Neuronal stem cell (in vitro differentiated cells): ENCODE measurements at regions not wholly inside any gene's neighbourhood (a gene's known extent, or its start where the extent isn't known, plus 50 kb on each side); places are given as distances from the start of the nearest gene placed in this dataset.

Experiments
- DNase-seq: peaks from one replicate; pipeline ENCODE4 v3.0.0-alpha.2; 2013; ENCODE audit warnings: low spot score
- H2AFZ ChIP-seq: one replicate; pipeline ENCODE4 v1.6.1; 2013; ENCODE audit warnings: mild to moderate bottlenecking, low read length, inconsistent platforms
- H2AK5ac ChIP-seq: 2 replicates; pipeline ENCODE4 v1.6.1; 2013; ENCODE audit warnings: low read depth, mild to moderate bottlenecking, inconsistent platforms, low read length, moderate library complexity, mixed read lengths
- H2BK120ac ChIP-seq: 2 replicates; pipeline ENCODE4 v1.6.1; 2013; ENCODE audit warnings: low read depth, mild to moderate bottlenecking, inconsistent platforms, low read length, moderate library complexity, mixed read lengths
- H2BK12ac ChIP-seq: one replicate; pipeline ENCODE4 v1.6.1; 2013; ENCODE audit warnings: low read length, inconsistent platforms
- H2BK15ac ChIP-seq: 2 replicates; pipeline ENCODE4 v1.6.1; 2013; ENCODE audit warnings: mild to moderate bottlenecking, low read length, inconsistent platforms, mixed read lengths
- H2BK5ac ChIP-seq: one replicate; pipeline ENCODE4 v1.6.1; 2013; ENCODE audit warnings: inconsistent platforms, mild to moderate bottlenecking, low read length, moderate library complexity
- H3K14ac ChIP-seq: one replicate; pipeline ENCODE4 v1.6.1; 2013; ENCODE audit warnings: low read length, inconsistent platforms
- H3K18ac ChIP-seq: 2 replicates; pipeline ENCODE4 v1.6.1; 2013; ENCODE audit warnings: low read length, inconsistent platforms
- H3K23ac ChIP-seq: 2 replicates; pipeline ENCODE4 v1.6.1; 2013; ENCODE audit warnings: low read depth, mild to moderate bottlenecking, mixed read lengths, low read length, inconsistent platforms; ENCODE audit not compliant: poor library complexity
- H3K27ac ChIP-seq: replicated peaks from 3 replicates; pipeline ENCODE4 v1.5.1; 2013; ENCODE audit warnings: low read length, inconsistent platforms
- H3K27me3 ChIP-seq, 3 experiments: 2 replicates each; pipeline ENCODE4 v1.6.1; 2013; ENCODE audit warnings: low read length in 3 of 3, mild to moderate bottlenecking in 2 of 3, inconsistent platforms in 1 of 3, low read depth in 1 of 3, mixed read lengths in 1 of 3, moderate library complexity in 1 of 3; ENCODE audit not compliant: control insufficient read depth in 3 of 3, insufficient read depth in 3 of 3
- H3K36me3 ChIP-seq, 2 donors: replicated peaks in 1 of 2; 2 replicates each; pipeline ENCODE4 v1.6.1; 2013; ENCODE audit warnings: low read length in 2 of 2; ENCODE audit not compliant: control insufficient read depth in 2 of 2, insufficient read depth in 2 of 2
- H3K4ac ChIP-seq: 2 replicates; pipeline ENCODE4 v1.6.1; 2013; ENCODE audit warnings: inconsistent platforms, mild to moderate bottlenecking, low read length, moderate library complexity
- H3K4me1 ChIP-seq, 2 donors: 1 replicate in 1 of 2; 2 replicates in 1 of 2; pipeline ENCODE4 v1.6.1; 2013; ENCODE audit warnings: low read length in 2 of 2, low read depth in 1 of 2; ENCODE audit not compliant: control insufficient read depth in 2 of 2, insufficient read depth in 1 of 2
- H3K4me2 ChIP-seq: one replicate; pipeline ENCODE4 v1.6.1; 2013; ENCODE audit warnings: mild to moderate bottlenecking, low read length, inconsistent platforms; ENCODE audit not compliant: insufficient read depth, poor library complexity, severe bottlenecking
- H3K4me3 ChIP-seq, 2 donors: 2 replicates each; pipeline ENCODE4 v1.5.1; 2013; ENCODE audit warnings: low read length in 2 of 2, mild to moderate bottlenecking in 2 of 2, inconsistent platforms in 1 of 2, moderate library complexity in 1 of 2
- H3K79me1 ChIP-seq: one replicate; pipeline ENCODE4 v1.6.1; 2013; ENCODE audit warnings: low read depth, mild to moderate bottlenecking, inconsistent platforms, low read length, moderate library complexity
- H3K9ac ChIP-seq: one replicate; pipeline ENCODE4 v1.6.1; 2013; ENCODE audit warnings: mild to moderate bottlenecking, low read depth, low read length, inconsistent platforms; ENCODE audit not compliant: poor library complexity
- H3K9me3 ChIP-seq, 2 donors: replicated peaks in 1 of 2; 2 replicates each; pipeline versions ENCODE3 to v1.6.1; 2013; ENCODE audit warnings: low read length in 2 of 2, mild to moderate bottlenecking in 2 of 2, inconsistent platforms in 1 of 2, low read depth in 1 of 2, mixed read lengths in 1 of 2, moderate library complexity in 1 of 2; ENCODE audit not compliant: control insufficient read depth in 2 of 2, insufficient read depth in 1 of 2
- H4K8ac ChIP-seq: one replicate; pipeline ENCODE4 v1.6.1; 2013; ENCODE audit warnings: low read depth, mild to moderate bottlenecking, inconsistent platforms, low read length, moderate library complexity
- H4K91ac ChIP-seq: one replicate; pipeline ENCODE4 v1.6.1; 2013; ENCODE audit warnings: low read length, low read depth, mild to moderate bottlenecking, inconsistent platforms; ENCODE audit not compliant: poor library complexity
- WGBS, 2 donors: extraction: QIAGEN DNeasy Blood & Tissue Kit; methylation state at CpG; one replicate each; pipeline ENCODE4 v1.1.7; 2013; ENCODE audit warnings: missing lambda C conversion rate in 2 of 2, mixed read lengths in 1 of 2; ENCODE audit not compliant: insufficient read length in 2 of 2, insufficient replicate concordance in 1 of 2; ENCODE audit errors: extremely low coverage in 2 of 2; 5-methylcytosine and 5-hydroxymethylcytosine counted together

- no peak for DNase-seq
- Histone ChIP-seq H3K18ac (no peak overlapping the region), H3K27ac (no peak overlapping the region), H3K9me3 (no peaks in the 10 kb centered on the region), H3K4me1 (peaks cover 0 to 3% of the 10 kb centered on the region in 2 donors), H3K4ac (no peak overlapping the region), H4K8ac (no peak overlapping the region), H2BK5ac (no peak overlapping the region), H3K14ac (no peak overlapping the region), H3K23ac (no peak overlapping the region), H4K91ac (no peak overlapping the region), H3K27me3 (no peaks in the 10 kb centered on the region), H2BK15ac (no peak overlapping the region), H3K36me3 (no peaks in the 10 kb centered on the region), H3K4me3 (no peak overlapping the region), H3K9ac (no peak overlapping the region), H3K4me2 (no peak overlapping the region), H2AK5ac (no peak overlapping the region), H3K79me1 (no peaks in the 10 kb centered on the region), H2BK120ac (no peak overlapping the region), H2BK12ac (no peak overlapping the region), H2AFZ (no peak overlapping the region)
- WGBS, 2 donors: no CpG with 5 or more reads among the region's 5 CpGs
These were observed 979.1 kb upstream of the CTNND2 start for GRCh38 chr5:12883395-12883794.

GRCh38 chr5:12876541-12877298 is 972.5 kb upstream of the CTNND2 start:
- no CpG with 5 or more reads among the region's 1 CpG for WGBS, 2 donors
- DNase-seq: no peak
- no peak overlapping the region for H2BK5ac ChIP-seq

GRCh38 chr5:12870872-12871539 is 966.8 kb upstream of the CTNND2 start:
- Histone ChIP-seq H2AFZ (no peak overlapping the region), H2BK12ac (no peak overlapping the region), H2BK5ac (no peak overlapping the region), H3K4me3 (no peak overlapping the region), H4K8ac (no peak overlapping the region), H3K9me3 (no peaks in the 10 kb centered on the region), H3K14ac (no peak overlapping the region), H3K9ac (no peak overlapping the region), H3K4ac (no peak overlapping the region), H3K27ac (no peak overlapping the region), H2AK5ac (no peak overlapping the region), H3K36me3 (no peaks in the 10 kb centered on the region), H4K91ac (no peak overlapping the region), H3K4me2 (no peak overlapping the region), H3K18ac (no peak overlapping the region), H3K4me1 (no peaks in the 10 kb centered on the region), H2BK15ac (no peak overlapping the region), H3K23ac (no peak overlapping the region), H2BK120ac (no peak overlapping the region), H3K27me3 (no peaks in the 10 kb centered on the region), H3K79me1 (no peaks in the 10 kb centered on the region)
- WGBS, 2 donors: no CpG with 5 or more reads among the region's 1 CpG
- no peak for DNase-seq

More at GRCh38 chr5:12876541-12877298, 972.5 kb upstream of the CTNND2 start:
- H3K14ac ChIP-seq: no peak overlapping the region
- no peak overlapping the region for H3K23ac ChIP-seq
- peaks cover 0 to 1% of the 10 kb centered on the region in 2 donors for H3K9me3 ChIP-seq
- H2BK12ac ChIP-seq: no peak overlapping the region
- H2BK120ac ChIP-seq: no peak overlapping the region
- no peak overlapping the region for H4K8ac ChIP-seq
- no peak overlapping the region for H2AFZ ChIP-seq
- H2BK15ac ChIP-seq: no peak overlapping the region
- no peak overlapping the region for H3K18ac ChIP-seq
- no peak overlapping the region for H3K4me2 ChIP-seq
- H4K91ac ChIP-seq: no peak overlapping the region
- H3K79me1 ChIP-seq: no peaks in the 10 kb centered on the region
- no peaks in the 10 kb centered on the region for H3K27me3 ChIP-seq
- no peaks in the 10 kb centered on the region for H3K36me3 ChIP-seq
- H2AK5ac ChIP-seq: no peak overlapping the region
- no peak overlapping the region for H3K27ac ChIP-seq
- no peak overlapping the region for H3K4me3 ChIP-seq
- H3K9ac ChIP-seq: no peak overlapping the region
- H3K4me1 ChIP-seq: no peaks in the 10 kb centered on the region
- no peak overlapping the region for H3K4ac ChIP-seq

- Histone ChIP-seq H3K9me3 (no peaks in the 10 kb centered on the region), H3K9ac (no peak overlapping the region), H3K4me3 (no peak overlapping the region), H2AFZ (no peak overlapping the region), H3K18ac (no peak overlapping the region), H3K14ac (no peak overlapping the region), H2AK5ac (no peak overlapping the region), H2BK5ac (no peak overlapping the region), H2BK15ac (no peak overlapping the region), H3K4me2 (no peak overlapping the region), H3K4me1 (peaks cover 0 to 2% of the 10 kb centered on the region in 2 donors), H3K4ac (no peak overlapping the region), H2BK12ac (no peak overlapping the region), H4K91ac (no peak overlapping the region), H2BK120ac (no peak overlapping the region), H3K23ac (no peak overlapping the region), H4K8ac (no peak overlapping the region), H3K79me1 (no peaks in the 10 kb centered on the region), H3K27me3 (no peaks in the 10 kb centered on the region), H3K36me3 (no peaks in the 10 kb centered on the region), H3K27ac (no peak overlapping the region)
- DNase-seq: no peak
These were observed 961.3 kb upstream of the CTNND2 start for GRCh38 chr5:12865529-12865928.
